Epithelial cell of proximal tubule (primary cell): ENCODE measurements at regions not wholly inside any gene's neighbourhood (a gene's known extent, or its start where the extent isn't known, plus 50 kb on each side); places are given as distances from the start of the nearest gene placed in this dataset.

Experiments used
- DNase-seq: peaks from one replicate; pipeline ENCODE4 v3.0.0-alpha.2; 2011; ENCODE audit warnings: low read depth
- H3K4me3 ChIP-seq: 2 replicates; pipeline ENCODE4 v1.5.1; 2011; ENCODE audit warnings: low read depth, mild to moderate bottlenecking, low read length
- CTCF ChIP-seq: conservative IDR thresholded peaks from 2 replicates; pipeline ENCODE4 v1.5.1; 2012; ENCODE audit warnings: low read depth, mild to moderate bottlenecking, low read length

- no peak for DNase-seq
- TF ChIP-seq CTCF: no peak
- H3K4me3 ChIP-seq: no peak overlapping the region
Measured at GRCh38 chr21:35690436-35690835, 369.9 kb downstream of the SETD4 start.

- no peak for DNase-seq
Measured at GRCh38 chr21:35686156-35686555, 374.2 kb downstream of the SETD4 start.

GRCh38 chr21:35683664-35684304, 376.5 kb downstream of the SETD4 start:
- no peak overlapping the region for H3K4me3 ChIP-seq
- no peak for TF ChIP-seq CTCF
- no peak for DNase-seq

More at GRCh38 chr21:35686156-35686555, 374.2 kb downstream of the SETD4 start:
- no peak for TF ChIP-seq CTCF
- H3K4me3 ChIP-seq: no peak overlapping the region

GRCh38 chr21:35682904-35683549, 377.3 kb downstream of the SETD4 start:
- DNase-seq: no peak
- H3K4me3 ChIP-seq: no peak overlapping the region
- TF ChIP-seq CTCF: no peak

- TF ChIP-seq CTCF: no peak
- H3K4me3 ChIP-seq: no peak overlapping the region
- no peak for DNase-seq
Measured at GRCh38 chr21:35681946-35682345, 378.4 kb downstream of the SETD4 start.

GRCh38 chr21:35679076-35679475, 381.2 kb downstream of the SETD4 start:
- no peak for DNase-seq
- TF ChIP-seq CTCF: no peak
- no peak overlapping the region for H3K4me3 ChIP-seq

GRCh38 chr21:35678393-35678792, 381.9 kb downstream of the SETD4 start:
- DNase-seq: no peak
- TF ChIP-seq CTCF: no peak
- H3K4me3 ChIP-seq: no peak overlapping the region
